ENCODE measurements at regions not wholly inside any gene's neighbourhood (a gene's known extent, or its start where the extent isn't known, plus 50 kb on each side); places are given as distances from the start of the nearest gene placed in this dataset.

- DNase-seq, result no peak
Observed at GRCh38 chr16:58789351-58789750, 55.2 kb upstream of the GOT2 start.
